ENCODE measurements at regions not wholly inside any gene's neighbourhood (a gene's known extent, or its start where the extent isn't known, plus 50 kb on each side); places are given as distances from the start of the nearest gene placed in this dataset.

DNA sequence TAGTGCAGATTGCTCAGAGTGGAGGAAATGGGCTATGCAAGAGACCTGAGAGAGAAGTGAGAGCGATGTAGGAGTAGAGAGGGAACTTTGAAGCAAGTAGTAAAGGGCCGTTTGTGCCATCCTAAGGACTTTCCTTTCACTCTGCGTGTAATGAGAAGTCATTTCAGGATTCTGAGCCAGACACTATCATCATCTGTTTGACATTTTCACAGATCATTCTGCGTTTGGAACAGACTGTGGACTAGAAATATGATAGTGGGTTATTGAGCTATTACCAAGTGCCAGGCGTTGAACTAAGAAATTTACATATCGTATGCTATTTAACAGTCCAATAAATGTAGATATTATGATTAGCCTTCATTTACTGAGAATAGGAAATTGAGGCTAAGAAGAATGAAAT lies 150.0 kb upstream of the ROBO2 start:
- DNase-seq (ENCODE audit: low read depth), result no peak

DNA sequence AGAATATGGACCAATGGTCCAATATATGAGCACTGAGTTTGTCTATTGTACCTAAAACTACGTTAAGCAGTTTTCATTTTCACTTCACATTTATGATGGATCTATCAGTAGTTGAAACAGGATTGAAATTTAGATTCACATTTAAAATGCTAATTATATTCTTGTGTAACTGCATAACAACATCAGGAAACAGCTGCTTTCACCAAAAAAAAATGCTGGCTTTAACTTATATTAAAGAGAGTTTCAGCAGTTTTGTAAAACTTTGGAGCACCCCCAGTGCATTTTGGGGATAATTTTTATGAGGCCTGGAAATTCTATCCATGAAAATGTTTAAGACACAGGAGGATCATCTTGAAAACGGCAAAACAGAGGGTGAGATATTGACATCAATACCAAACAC lies 142.8 kb upstream of the ROBO2 start:
- no peak for DNase-seq (ENCODE audit: low read depth)

DNA sequence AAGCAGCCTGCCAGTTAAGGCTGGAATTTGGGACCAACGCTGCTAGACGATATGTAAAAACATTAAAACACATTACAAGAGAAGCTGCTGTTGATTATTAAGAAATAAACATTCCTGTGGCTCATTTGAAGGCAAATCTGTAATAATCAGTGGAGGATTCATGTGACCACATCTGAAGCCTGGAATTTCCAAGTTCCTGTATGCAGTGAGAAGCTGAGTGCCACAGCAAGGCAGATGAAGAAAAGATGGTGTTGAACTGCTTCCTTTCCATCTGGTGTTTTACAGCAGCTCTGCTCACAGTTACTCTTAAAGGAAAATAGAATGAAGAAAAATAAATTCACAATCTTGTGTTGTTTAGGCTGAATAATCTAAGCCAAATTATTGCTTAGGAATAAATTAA lies 139.3 kb upstream of the ROBO2 start:
- DNase-seq (ENCODE audit: low read depth), result no peak

DNA sequence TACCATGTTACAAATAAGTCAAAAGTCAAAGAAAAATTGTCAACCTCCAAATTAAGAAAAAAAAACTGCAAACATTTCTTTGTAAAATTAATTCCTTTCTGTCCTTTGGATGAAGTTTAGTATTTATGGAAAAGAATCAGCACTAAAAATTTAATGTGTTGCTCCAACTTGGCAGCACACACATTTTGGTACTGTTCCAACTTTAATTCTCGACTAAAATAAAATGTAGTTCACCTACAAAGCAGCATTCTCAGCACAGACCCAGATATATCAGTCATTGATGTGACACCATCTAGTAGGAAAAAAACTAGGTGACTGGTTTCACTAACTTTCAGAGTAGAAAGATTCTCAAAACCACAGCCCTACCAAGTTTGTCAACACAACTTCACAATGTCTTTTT lies 131.7 kb upstream of the ROBO2 start:
- no peak for DNase-seq (ENCODE audit: low read depth)

DNA sequence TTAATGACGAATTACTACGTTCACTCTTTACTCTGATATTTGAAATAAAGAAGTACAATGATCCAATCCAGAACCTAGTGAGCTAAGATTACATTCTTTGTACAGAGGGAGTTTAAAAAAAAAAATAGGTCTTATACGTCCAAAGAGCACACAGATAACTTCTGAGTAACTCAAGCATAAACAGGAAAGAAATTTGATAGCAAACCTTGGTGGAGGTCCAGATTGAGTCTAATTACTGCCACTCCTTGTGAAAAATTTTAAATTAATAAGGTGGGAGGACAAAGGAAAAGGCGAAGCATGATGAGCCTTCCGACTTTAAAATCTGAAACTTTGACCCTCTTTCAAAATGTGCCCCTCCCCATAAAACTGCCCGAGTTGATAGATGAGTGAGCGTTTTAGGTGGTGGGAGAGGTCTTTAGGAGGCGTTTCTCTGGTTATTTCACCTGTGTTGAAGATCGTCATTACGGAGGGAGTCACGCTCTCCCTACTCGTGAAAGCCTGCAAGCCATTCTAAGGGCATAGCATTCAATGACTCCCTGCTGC lies 127.0 kb upstream of the ROBO2 start:
- DNase-seq (ENCODE audit: low read depth), result no peak

DNA sequence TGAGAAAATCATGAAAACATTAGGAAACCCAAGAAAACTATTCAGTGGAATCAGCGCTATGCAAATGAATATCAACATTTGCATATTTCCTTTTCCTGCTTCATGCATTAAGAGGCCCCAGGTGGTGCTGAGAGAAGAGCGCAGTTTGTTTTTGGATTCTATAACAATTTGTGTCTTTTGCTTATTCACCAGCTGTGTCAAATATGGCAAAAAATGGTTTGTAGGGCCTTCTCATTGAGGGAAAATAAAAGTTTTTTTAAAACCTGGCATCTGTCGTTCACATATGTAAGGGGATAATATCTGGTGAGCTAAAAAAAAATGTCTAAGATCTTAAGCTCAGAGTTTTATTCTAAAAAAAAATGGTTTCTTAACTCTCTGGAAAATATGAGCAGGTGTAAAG lies 122.5 kb upstream of the ROBO2 start:
- DNase-seq (ENCODE audit: low read depth), result no peak

DNA sequence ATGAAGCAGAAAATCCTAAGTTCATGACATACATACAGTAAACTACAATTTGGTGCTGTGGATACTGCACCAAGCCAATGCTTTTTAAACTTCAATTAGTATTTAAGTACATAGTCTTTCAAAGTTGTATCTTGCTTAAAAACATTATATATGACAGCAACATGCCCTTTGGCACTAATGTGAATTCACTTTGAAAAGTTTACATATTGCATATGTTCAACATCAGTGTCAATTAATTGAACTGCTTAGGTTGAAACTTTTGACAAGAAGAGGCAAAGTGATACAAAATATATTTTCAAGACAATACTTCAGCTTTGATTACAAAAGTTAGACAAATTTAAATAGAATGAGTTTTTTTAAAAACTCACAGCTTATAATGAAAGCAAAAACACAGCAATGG lies 119.4 kb upstream of the ROBO2 start:
- no peak for DNase-seq (ENCODE audit: low read depth)

DNA sequence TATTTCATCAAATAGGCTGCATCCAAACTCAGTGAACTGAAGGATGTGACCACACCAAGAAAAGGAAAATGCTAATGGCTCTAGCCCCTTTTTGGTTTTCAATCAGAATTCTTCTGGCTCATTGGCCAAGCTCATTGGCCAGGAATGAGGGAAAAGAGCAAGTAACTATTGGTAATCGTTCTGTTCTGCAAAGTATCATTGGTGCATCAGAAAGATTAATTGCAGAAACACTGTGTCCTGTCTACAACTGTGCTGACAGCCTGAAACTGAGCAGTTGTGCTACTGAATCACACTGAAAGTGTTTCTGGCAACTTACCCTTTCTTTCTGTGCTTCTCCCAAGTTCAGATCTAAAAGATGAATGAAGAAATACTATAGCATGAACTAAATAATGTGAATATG lies 116.4 kb upstream of the ROBO2 start:
- no peak for DNase-seq (ENCODE audit: low read depth)

DNA sequence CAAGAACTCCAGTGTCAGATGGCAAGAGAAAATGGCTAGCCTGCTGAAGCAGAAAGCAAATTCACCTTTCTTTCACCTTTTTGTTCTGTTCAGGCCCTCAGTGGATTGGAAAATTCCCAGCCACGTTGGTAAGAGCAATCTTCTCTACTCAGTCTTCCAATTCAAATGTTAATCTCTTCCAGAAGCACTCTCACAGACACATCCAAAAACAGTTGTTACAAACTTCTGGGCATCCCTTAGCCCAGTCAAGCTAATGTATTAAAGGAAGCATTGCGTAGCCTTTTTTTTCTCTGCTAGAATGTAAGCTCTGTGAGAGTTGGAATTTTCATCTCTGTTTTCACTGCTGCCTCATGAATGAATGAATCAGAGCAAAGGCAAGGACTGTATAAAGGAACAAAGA lies 109.2 kb upstream of the ROBO2 start:
- no peak for DNase-seq (ENCODE audit: low read depth)

DNA sequence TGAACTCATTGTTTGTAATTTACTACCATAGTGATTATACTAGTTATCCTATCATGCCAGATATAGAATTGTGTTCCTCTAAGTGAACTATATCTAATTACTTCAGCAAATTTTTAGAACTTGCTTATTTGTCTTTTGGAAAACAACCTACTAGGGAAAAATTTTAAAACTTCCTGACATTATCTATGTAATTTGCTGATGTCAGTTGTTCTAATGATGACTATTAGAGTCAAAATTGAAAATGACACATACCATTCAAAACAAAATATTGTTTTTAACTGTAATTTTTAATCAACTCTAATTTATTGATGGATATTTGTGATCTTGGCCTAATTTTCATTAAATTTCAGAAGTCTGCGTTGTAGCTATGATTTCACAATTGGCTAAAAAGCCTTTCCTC lies 106.7 kb upstream of the ROBO2 start:
- DNase-seq (ENCODE audit: low read depth), result no peak

DNA sequence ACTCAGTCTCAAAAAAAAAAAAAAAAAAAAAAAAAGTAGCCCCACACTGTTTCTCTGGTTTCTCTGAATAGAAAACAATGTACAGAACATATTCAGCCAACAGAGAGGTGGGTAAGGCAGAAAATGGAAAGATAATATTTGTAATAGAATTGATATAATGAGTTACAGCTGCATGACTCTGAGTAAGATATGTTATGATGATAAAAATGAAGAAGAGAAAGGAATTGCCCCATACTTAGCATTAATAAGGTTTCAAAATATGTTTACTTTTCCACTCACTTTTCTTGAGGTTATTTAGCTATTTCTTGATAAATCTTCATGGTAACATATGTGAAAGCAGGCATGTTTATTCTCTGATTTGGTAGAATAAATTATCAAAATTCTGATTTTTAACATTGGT lies 100.9 kb upstream of the ROBO2 start:
- no peak for DNase-seq (ENCODE audit: low read depth)

DNA sequence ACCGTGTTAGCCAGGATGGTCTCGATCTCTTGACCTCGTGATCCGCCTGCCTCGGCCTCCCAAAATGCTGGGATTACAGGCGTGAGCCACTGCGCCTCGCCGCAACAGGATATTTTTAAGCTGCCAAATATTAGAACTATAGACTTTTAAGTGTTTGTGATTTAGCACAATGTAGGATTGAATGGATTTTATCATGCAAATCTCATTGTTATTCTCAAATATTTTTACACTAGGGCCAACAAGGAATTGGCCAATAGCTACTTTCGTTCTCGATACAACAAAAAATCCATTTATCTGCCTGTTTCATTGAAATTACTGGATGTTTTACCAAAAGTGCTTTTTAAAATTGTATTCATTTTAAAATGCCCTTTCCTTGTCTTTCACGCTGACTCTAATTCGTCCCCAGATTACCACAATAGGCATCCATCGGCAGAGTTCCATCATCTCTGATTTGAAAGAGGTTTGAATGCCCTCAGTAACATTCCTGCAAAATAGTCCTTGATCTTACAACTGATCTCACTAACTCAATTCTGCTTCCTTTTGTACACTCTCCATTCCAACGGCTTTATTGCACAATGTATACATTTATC lies 99.6 kb upstream of the ROBO2 start:
- no peak for DNase-seq (ENCODE audit: low read depth)

DNA sequence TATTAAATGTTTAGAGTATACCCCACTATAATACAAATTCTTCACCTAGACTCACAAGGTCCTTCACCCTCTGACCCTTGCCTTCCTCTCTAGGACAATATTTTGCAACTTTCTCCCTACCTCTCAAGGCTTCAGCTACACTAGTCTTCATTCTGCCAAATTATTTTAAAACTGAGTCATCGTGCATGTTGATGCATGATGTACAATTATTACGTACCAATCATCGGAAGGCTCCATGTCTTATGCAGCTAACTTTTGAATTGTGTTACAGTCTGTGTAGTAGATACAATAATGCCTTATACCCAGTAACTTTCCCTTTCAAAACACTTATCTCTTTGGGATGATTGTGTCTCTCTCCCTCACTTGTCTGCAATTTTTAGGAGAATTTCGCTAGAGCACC lies 98.5 kb upstream of the ROBO2 start:
- DNase-seq (ENCODE audit: low read depth), result no peak

DNA sequence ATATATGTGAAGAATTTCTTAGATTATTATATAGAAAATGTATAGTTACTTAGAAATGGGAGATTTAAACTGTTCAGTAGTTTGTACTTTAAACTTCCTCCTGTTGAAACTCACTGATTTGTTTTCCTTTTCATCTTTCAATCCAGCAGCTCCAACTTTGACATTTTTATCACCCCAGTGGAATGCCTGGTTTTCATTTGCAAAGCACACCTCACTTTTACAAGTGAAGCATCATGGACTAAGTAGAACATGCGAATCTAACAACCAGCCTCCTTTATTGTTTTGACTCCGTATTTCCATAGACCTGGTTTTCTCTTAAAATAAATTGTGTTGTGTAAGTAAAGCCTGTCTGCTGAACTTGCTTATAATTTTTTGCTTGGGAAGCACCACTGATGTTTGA lies 97.8 kb upstream of the ROBO2 start:
- no peak for DNase-seq (ENCODE audit: low read depth)

DNA sequence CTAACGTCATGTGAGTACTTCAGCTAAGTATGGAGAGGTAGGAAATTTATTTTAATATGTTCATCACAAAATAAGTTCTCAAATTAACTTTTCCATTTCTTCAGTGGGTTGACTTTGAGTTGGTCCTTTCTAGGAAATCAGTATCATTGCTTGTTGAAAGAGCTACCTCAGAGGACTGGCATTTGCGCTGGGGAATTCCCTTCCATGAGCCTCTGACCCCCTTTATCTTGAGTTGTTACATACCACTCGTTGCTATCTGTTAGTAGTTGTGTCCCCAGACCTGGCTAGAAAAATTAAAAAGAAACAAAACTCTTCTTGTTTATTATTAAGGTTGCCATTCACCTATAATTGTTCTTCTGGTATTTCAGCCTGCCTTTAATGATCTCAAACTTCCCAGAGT lies 96.8 kb upstream of the ROBO2 start:
- DNase-seq (ENCODE audit: low read depth), result no peak

DNA sequence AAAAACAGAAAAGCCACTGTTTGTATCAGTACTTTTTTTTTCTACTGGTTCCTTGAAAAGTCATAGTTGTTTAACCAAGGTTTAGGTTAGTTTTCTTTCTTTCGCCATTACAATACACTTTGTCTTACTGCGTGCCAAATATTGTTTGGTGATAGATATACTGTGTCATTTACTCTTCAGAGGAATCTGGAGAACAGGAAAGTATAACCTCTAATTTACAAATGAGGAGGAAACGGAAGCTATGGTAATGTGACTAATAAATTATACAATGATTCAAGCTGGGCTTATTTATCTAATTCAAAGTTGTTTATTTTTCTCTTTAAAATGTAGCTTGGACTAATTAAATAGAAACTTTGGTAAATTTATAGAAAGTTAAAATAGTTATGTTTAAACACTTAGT lies 96.2 kb upstream of the ROBO2 start:
- DNase-seq (ENCODE audit: low read depth), result no peak

DNA sequence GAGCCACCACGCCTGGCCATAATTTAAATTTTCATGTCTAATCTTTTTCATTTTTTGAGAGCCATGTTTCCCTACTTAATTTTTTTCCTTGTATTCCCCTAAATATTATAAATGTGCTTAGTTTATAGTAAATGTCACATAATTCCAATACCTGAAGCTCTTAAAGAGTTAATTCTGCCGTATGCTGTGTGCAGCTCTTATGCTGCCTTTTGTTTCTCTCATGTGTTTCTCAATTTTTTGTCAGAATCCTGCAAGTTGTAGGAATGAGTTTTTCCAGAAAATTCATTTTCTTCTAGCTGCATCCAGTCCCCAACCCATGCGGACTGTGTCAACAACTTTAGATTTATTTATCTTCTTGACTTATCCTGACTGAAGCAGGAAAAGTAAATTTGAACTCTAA lies 90.9 kb upstream of the ROBO2 start:
- no peak for DNase-seq (ENCODE audit: low read depth)

DNA sequence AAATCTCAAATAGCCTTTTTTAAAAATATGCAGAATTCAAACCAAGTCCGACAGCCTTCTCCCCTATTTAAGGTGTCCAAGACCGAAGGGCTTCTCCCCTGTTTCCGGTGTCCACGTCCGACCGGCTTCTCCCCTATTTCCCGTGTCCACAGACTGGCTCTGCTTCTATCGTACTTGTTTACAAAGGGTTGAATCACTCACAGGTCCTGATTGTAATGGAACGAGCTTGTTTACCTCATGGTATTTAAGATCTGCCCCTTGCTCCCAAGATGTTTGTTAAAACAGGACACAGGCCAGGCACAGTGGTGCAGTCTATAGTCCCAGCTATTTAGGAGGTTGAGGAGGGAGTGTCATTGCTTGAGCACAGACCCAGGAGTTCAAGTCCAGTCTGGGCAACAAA lies 90.4 kb upstream of the ROBO2 start:
- DNase-seq (ENCODE audit: low read depth), result no peak

DNA sequence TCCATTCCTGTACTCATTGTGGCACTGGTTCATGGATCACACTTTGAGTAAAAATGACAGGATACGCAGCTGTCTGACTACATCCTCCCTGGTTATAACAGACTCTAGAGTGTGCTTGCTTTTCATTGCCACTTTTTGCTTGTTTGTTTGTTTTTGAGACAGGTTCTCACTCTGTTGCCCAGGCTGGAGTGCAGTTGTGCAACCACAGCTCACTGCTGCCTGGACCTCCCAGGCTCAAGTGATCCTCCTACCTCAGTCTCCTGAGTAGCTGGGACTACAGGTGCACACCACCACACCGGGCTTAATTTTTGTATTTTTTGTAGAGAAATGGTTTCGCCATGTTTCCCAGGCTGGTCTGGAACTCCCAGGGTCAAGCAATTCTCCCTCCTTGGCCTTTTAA lies 89.3 kb upstream of the ROBO2 start:
- DNase-seq (ENCODE audit: low read depth), result no peak

DNA sequence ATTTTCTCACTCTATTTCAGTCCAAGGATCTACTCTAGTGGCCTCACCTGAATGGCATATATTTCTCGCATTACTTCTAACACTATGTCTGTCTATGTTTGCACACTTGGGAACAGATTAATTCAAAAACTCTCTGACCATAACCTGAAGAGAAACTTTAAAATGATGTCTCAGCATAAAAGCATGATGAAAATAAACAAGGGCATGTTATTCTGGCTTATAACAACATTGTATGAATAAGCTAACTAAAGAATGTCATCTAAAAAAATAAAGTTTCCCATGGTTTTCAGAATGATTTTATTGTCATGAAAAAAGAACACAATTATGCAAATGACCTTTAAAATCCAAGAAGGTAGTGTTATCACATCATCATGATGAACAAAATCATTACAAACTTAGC lies 85.5 kb upstream of the ROBO2 start:
- no peak for DNase-seq (ENCODE audit: low read depth)

DNA sequence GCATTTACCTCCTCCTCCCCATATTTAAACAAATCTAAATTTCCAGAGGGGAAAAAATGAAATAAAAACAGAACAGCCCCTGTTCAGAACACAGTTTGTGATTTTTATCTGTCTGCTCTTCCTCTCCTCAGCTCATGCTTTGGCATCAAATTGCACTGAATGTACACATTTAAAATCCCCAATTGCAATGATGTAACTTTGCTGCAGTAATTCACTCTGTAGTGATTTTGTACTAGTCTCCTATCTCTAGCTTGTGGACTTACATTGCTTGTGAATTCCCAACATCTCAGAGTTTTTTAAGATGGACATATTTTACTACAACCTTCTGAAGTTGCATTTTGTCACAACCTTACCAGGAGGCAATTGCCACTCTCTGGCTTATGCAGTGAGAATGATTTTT lies 81.6 kb upstream of the ROBO2 start:
- DNase-seq (ENCODE audit: low read depth), result no peak

DNA sequence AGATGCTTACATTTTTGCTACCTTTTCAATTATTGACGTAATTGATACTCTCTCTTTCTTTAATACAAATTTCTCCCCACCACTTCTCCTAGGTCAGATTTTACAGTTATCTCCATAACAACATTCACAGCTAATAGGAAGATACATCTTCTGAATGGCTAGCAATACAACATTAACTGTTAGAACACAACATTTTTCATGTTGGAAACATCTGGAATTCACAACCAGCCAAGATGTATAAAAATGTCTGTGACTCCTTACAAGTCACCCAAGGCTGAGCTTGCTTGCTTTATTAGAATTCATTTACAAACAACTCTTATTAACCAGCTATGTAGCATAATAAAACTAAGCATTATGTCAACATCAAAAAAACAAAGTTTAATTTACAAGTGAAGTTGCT lies 81.0 kb upstream of the ROBO2 start:
- DNase-seq (ENCODE audit: low read depth), result no peak

DNA sequence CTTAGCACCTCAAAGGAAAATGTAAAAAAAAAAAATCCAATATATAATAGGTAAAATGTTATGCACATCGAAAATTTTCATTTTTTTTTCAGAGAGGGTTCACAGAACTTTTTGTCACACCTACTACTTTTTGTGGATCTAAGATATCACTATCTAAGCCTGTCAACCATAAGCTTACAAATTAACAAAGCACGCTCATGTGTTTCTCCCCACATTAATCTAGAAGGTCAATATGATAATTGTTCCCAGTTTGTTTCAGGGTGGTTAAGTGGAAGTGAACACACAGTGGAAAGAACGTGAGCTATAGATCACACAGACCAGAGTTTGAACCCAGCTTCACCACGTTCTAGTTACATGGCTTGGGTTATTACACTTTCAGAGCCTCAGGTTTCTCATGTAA lies 78.6 kb upstream of the ROBO2 start:
- no peak for DNase-seq (ENCODE audit: low read depth)

DNA sequence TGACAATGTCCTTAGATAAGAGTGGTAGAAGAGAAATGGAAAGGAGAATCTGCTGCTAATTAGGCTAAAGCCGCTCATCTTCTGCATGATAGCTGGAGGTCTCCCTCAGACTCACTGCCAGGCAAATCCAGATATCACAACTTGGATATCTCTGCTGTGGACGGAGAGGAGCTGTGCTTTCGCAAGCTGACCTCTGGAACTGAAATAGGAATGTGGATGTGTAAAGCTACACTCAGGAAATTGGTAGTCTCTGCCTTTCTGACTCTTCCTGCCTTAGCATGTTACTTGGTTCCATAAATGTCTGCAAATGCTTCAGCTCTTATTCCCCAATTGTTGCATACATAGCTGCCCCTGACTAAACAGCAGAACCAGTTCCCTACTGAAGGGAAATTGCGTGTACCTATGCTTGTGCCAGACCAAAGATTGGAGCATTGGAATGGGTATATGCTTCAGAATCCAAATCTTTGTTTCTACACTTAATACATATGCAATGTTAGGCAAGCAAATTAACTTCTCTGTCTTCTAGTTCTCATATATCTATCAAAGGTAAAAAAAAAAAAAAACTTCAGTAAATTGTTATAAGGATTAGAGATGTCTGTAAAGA lies 74.7 kb upstream of the ROBO2 start:
- DNase-seq (ENCODE audit: low read depth), result no peak

Data from LHCN-M2 (cell line).